Neural crest cell (in vitro differentiated cells): ENCODE measurements at regions not wholly inside any gene's neighbourhood (a gene's known extent, or its start where the extent isn't known, plus 50 kb on each side); places are given as distances from the start of the nearest gene placed in this dataset.

Source experiments
- DNase-seq: peaks from one replicate; pipeline ENCODE4 v3.0.0; 2021; ENCODE audit warnings: low read depth, mixed read lengths, low spot score
- H3K27ac Mint-ChIP-seq: one replicate; pipeline ENCODE4 v1.8.0; 2021; ENCODE audit warnings: mild to moderate bottlenecking, mixed read lengths; ENCODE audit not compliant: unreplicated experiment
- H3K27me3 Mint-ChIP-seq: 2 replicates; pipeline ENCODE4 v1.8.0; 2021; ENCODE audit warnings: low read depth, mild to moderate bottlenecking, mixed read lengths
- H3K36me3 Mint-ChIP-seq: 2 replicates; pipeline ENCODE4 v1.8.0; 2021; ENCODE audit warnings: low read depth, mild to moderate bottlenecking, mixed read lengths
- H3K4me1 Mint-ChIP-seq: 2 replicates; pipeline ENCODE4 v1.8.0; 2021; ENCODE audit warnings: mixed read lengths
- H3K4me3 Mint-ChIP-seq: one replicate; pipeline ENCODE4 v1.8.0; 2021; ENCODE audit warnings: mild to moderate bottlenecking, mixed read lengths
- H3K9me3 Mint-ChIP-seq: 2 replicates; pipeline ENCODE4 v1.8.0; 2021; ENCODE audit warnings: mixed read lengths
- CTCF ChIP-seq: fragments of 200-600 bp; sonication (generic); conservative IDR thresholded peaks from 2 replicates; pipeline ENCODE4 v1.5.0; 2021; ENCODE audit warnings: antibody characterized with exemption, mild to moderate bottlenecking

- Mint-ChIP-seq H3K4me1 (no peaks in the 10 kb centered on the region), H3K36me3 (no peaks in the 10 kb centered on the region), H3K27me3 (no peaks in the 10 kb centered on the region), H3K27ac (no peak overlapping the region), H3K4me3 (no peak overlapping the region), H3K9me3 (no peaks in the 10 kb centered on the region)
- TF ChIP-seq CTCF: no peak
- DNase-seq: no peak
Observed at GRCh38 chr2:193900292-193900691, 1705.6 kb upstream of the TMEFF2 start.

- Mint-ChIP-seq H3K27me3 (no peaks in the 10 kb centered on the region), H3K9me3 (no peaks in the 10 kb centered on the region), H3K36me3 (no peaks in the 10 kb centered on the region), H3K4me1 (no peaks in the 10 kb centered on the region), H3K4me3 (no peak overlapping the region), H3K27ac (no peak overlapping the region)
- DNase-seq: no peak
- no peak for TF ChIP-seq CTCF
Observed at GRCh38 chr2:193895226-193895625, 1700.5 kb upstream of the TMEFF2 start.

GRCh38 chr2:193894081-193894480 is 1699.3 kb upstream of the TMEFF2 start:
- Mint-ChIP-seq H3K27ac (no peak overlapping the region), H3K27me3 (no peaks in the 10 kb centered on the region), H3K4me1 (no peaks in the 10 kb centered on the region), H3K4me3 (no peak overlapping the region), H3K36me3 (no peaks in the 10 kb centered on the region), H3K9me3 (no peaks in the 10 kb centered on the region)
- DNase-seq: no peak
- no peak for TF ChIP-seq CTCF

- no peaks in the 10 kb centered on the region for H3K27me3 Mint-ChIP-seq
- H3K4me1 Mint-ChIP-seq: no peaks in the 10 kb centered on the region
- H3K4me3 Mint-ChIP-seq: no peak overlapping the region
- TF ChIP-seq CTCF: no peak
- H3K36me3 Mint-ChIP-seq: no peaks in the 10 kb centered on the region
- no peak overlapping the region for H3K27ac Mint-ChIP-seq
- no peaks in the 10 kb centered on the region for H3K9me3 Mint-ChIP-seq
- no peak for DNase-seq
Observed at GRCh38 chr2:193891023-193891422, 1696.3 kb upstream of the TMEFF2 start.

- H3K36me3 Mint-ChIP-seq: peaks cover 9% of the 10 kb centered on the region
- H3K4me3 Mint-ChIP-seq: no peak overlapping the region
- H3K27ac Mint-ChIP-seq: no peak overlapping the region
- TF ChIP-seq CTCF: no peak
- peaks cover 10% of the 10 kb centered on the region for H3K9me3 Mint-ChIP-seq
- no peak for DNase-seq
- H3K27me3 Mint-ChIP-seq: no peaks in the 10 kb centered on the region
- no peaks in the 10 kb centered on the region for H3K4me1 Mint-ChIP-seq
Observed at GRCh38 chr2:193885419-193885818, 1690.7 kb upstream of the TMEFF2 start.

GRCh38 chr2:193883820-193884219 is 1689.1 kb upstream of the TMEFF2 start:
- no peak for TF ChIP-seq CTCF
- no peak for DNase-seq
- H3K27me3 Mint-ChIP-seq: no peaks in the 10 kb centered on the region
- H3K9me3 Mint-ChIP-seq: peaks cover 10% of the 10 kb centered on the region
- H3K36me3 Mint-ChIP-seq: peaks cover 9% of the 10 kb centered on the region
- no peaks in the 10 kb centered on the region for H3K4me1 Mint-ChIP-seq
- no peak overlapping the region for H3K4me3 Mint-ChIP-seq
- H3K27ac Mint-ChIP-seq: no peak overlapping the region
